SK-N-SH (cell line): ENCODE measurements at regions not wholly inside any gene's neighbourhood (a gene's known extent, or its start where the extent isn't known, plus 50 kb on each side); places are given as distances from the start of the nearest gene placed in this dataset.
"Not testable (repeated sequence)": the region's sequence is repeated elsewhere in the genome, so short reads cannot be mapped to it uniquely, and the experiment has no call there.

ENCODE experiments used
- CTCF ChIA-PET: fragments of 300-600, 350-600 bp; formaldehyde crosslinking; extraction: SDS; loops from one replicate; lab custom pipeline; 2021; lab: Yijun Ruan, JAX
- POLR2A ChIA-PET: fragments of 350-600 bp; sonication (Branson Sonifier 250); formaldehyde crosslinking; extraction: SDS; loops from one replicate; lab custom pipeline; 2020; ENCODE audit warnings: antibody characterized with exemption, inconsistent platforms; lab: Yijun Ruan, JAX
- DNase-seq: peaks from one replicate; pipeline ENCODE4 v3.0.0; 2012
- H2AFZ ChIP-seq: fragments of 200-600 bp; sonication (generic); 2 replicates; pipeline ENCODE4 v1.8.1; 2016; ENCODE audit warnings: antibody characterized with exemption, mild to moderate bottlenecking, low read depth
- H3F3A ChIP-seq: fragments of 200-600 bp; sonication (generic); replicated peaks from 2 replicates; pipeline ENCODE3; 2016; ENCODE audit warnings: antibody characterized with exemption, mild to moderate bottlenecking; ENCODE audit not compliant: insufficient read depth
- H3K27ac ChIP-seq, 2 experiments: fragments of 200-500 bp in 1 of 2; fragments of 200-600 bp in 1 of 2; sonication (Bioruptor generic) in 1 of 2; sonication (generic), shearing (Covaris generic) in 1 of 2; 2 replicates each; pipeline versions ENCODE4 v1.5.1 to v1.6.1; 2014 to 2016; ENCODE audit warnings: low read depth in 2 of 2, inconsistent platforms in 1 of 2, low read length in 1 of 2, mild to moderate bottlenecking in 1 of 2, mixed read lengths in 1 of 2
- H3K27me3 ChIP-seq: fragments of 200-600 bp; sonication (generic), shearing (Covaris generic); 2 replicates; pipeline ENCODE4 v1.6.1; 2016; ENCODE audit warnings: mixed run types; ENCODE audit not compliant: insufficient read depth
- H3K36me3 ChIP-seq, 2 experiments: fragments of 200-500 bp in 1 of 2; fragments of 200-600 bp in 1 of 2; sonication (Bioruptor generic) in 1 of 2; sonication (generic) in 1 of 2; replicated peaks in 1 of 2; 2 replicates each; pipeline versions ENCODE3 to v1.5.1; 2014 to 2016; ENCODE audit warnings: low read length in 1 of 2, mild to moderate bottlenecking in 1 of 2; ENCODE audit not compliant: insufficient read depth in 2 of 2, control insufficient read depth in 1 of 2
- H3K4me1 ChIP-seq, 2 experiments: fragments of 200-500 bp in 1 of 2; fragments of 200-600 bp in 1 of 2; sonication (Bioruptor generic) in 1 of 2; sonication (generic), shearing (Covaris generic) in 1 of 2; 2 replicates each; pipeline versions ENCODE4 v1.5.1 to v1.6.1; 2014 to 2016; ENCODE audit warnings: low read depth in 1 of 2, low read length in 1 of 2, mixed run types in 1 of 2; ENCODE audit not compliant: insufficient read depth in 2 of 2, control insufficient read depth in 1 of 2
- H3K4me2 ChIP-seq: fragments of 200-600 bp; sonication (generic), shearing (Covaris generic); 2 replicates; pipeline ENCODE4 v1.6.1; 2017; ENCODE audit warnings: mixed run types
- H3K4me3 ChIP-seq, 2 experiments: fragments of 200-500 bp in 1 of 2; fragments of 200-600 bp in 1 of 2; sonication (Bioruptor generic) in 1 of 2; sonication (generic), shearing (Covaris generic) in 1 of 2; 2 replicates each; pipeline versions ENCODE4 v1.5.1 to v1.8.1; 2014 to 2016; ENCODE audit warnings: low read depth in 2 of 2, inconsistent platforms in 1 of 2, low read length in 1 of 2, mild to moderate bottlenecking in 1 of 2, mixed read lengths in 1 of 2, moderate library complexity in 1 of 2
- H3K79me2 ChIP-seq: fragments of 200-600 bp; sonication (generic); 2 replicates; pipeline ENCODE4 v1.8.1; 2017; ENCODE audit warnings: mild to moderate bottlenecking; ENCODE audit not compliant: insufficient read depth
- H3K9ac ChIP-seq: fragments of 200-600 bp; sonication (generic); 2 replicates; pipeline ENCODE4 v1.6.1; 2017; ENCODE audit warnings: mixed run types
- H3K9me2 ChIP-seq: fragments of 200-600 bp; sonication (generic); 2 replicates; pipeline ENCODE4 v1.6.1; 2017; ENCODE audit warnings: mixed run types
- H3K9me3 ChIP-seq: fragments of 200-600 bp; sonication (generic); 2 replicates; pipeline ENCODE4 v1.6.1; 2017; ENCODE audit warnings: mixed run types, mild to moderate bottlenecking, moderate library complexity
- H4K20me1 ChIP-seq: fragments of 200-600 bp; sonication (generic); 2 replicates; pipeline ENCODE4 v1.6.1; 2017; ENCODE audit warnings: mild to moderate bottlenecking, mixed run types; ENCODE audit not compliant: insufficient read depth
- CHD2 ChIP-seq: fragments of 150-350 bp; IDR thresholded peaks from 2 replicates; pipeline ENCODE4 v1.6.1; 2018; ENCODE audit warnings: low read length; ENCODE audit not compliant: partially characterized antibody
- EP300 ChIP-seq, 2 experiments: IDR thresholded peaks; 2 replicates each; pipeline versions ENCODE4 v1.4.0 to v1.6.1; 2012; ENCODE audit warnings: borderline replicate concordance in 1 of 2, low read depth in 1 of 2, low read length in 1 of 2
- EZH2phosphoT487 ChIP-seq: fragments of 200-600 bp; sonication (generic); IDR thresholded peaks from 2 replicates; pipeline ENCODE4 v1.6.1; 2017; ENCODE audit warnings: low read depth, mixed run types, mild to moderate bottlenecking, antibody characterized with exemption, moderate library complexity, borderline replicate concordance
- FOXJ3 ChIP-seq: sonication (generic); formaldehyde crosslinking; IDR thresholded peaks from 2 replicates; pipeline ENCODE4 v1.5.1; 2020; ENCODE audit warnings: mild to moderate bottlenecking, missing genetic modification reagents
- GABPA ChIP-seq: IDR thresholded peaks from 2 replicates; pipeline ENCODE4 v1.4.0; 2012; ENCODE audit warnings: low read depth, mild to moderate bottlenecking
- GATA2 ChIP-seq: sonication (generic); formaldehyde crosslinking; IDR thresholded peaks from 2 replicates; pipeline ENCODE4 v1.5.0; 2020; ENCODE audit warnings: mild to moderate bottlenecking, missing genetic modification reagents
- JUND ChIP-seq: IDR thresholded peaks from 2 replicates; pipeline ENCODE4 v1.4.0; 2012
- MAX ChIP-seq: IDR thresholded peaks from 2 replicates; pipeline ENCODE4 v1.4.0; 2012; ENCODE audit warnings: low read depth
- MEF2A ChIP-seq: IDR thresholded peaks from 2 replicates; pipeline ENCODE4 v1.4.0; 2012; ENCODE audit warnings: low read depth, borderline replicate concordance
- MXI1 ChIP-seq: IDR thresholded peaks from 2 replicates; pipeline ENCODE4 v1.6.1; 2012; ENCODE audit warnings: mild to moderate bottlenecking, low read depth, low read length, improper control_type of control experiment
- NFIC ChIP-seq: IDR thresholded peaks from 2 replicates; pipeline ENCODE4 v1.4.0; 2012; ENCODE audit warnings: borderline replicate concordance
- NRF1 ChIP-seq: IDR thresholded peaks from 2 replicates; pipeline ENCODE4 v1.6.1; 2012; ENCODE audit warnings: low read depth, mild to moderate bottlenecking, low read length
- PBX3 ChIP-seq: IDR thresholded peaks from 2 replicates; pipeline ENCODE4; 2012
- RCOR1 ChIP-seq: fragments of 150-350 bp; IDR thresholded peaks from 2 replicates; pipeline ENCODE4 v1.6.1; 2017; ENCODE audit warnings: antibody characterized with exemption, low read length
- RFX5 ChIP-seq: IDR thresholded peaks from 2 replicates; pipeline ENCODE4 v1.6.1; 2012; ENCODE audit warnings: mild to moderate bottlenecking, improper control_type of control experiment, low read length
- SMC3 ChIP-seq: IDR thresholded peaks from 2 replicates; pipeline ENCODE4 v1.6.1; 2012; ENCODE audit warnings: low read depth, low read length, improper control_type of control experiment
- TAF1 ChIP-seq: IDR thresholded peaks from 2 replicates; pipeline ENCODE4 v1.6.1; 2012; ENCODE audit warnings: low read depth, mild to moderate bottlenecking, low read length, moderate library complexity, borderline replicate concordance
- TCF12 ChIP-seq: IDR thresholded peaks from 2 replicates; pipeline ENCODE4 v1.4.0; 2012
- TEAD4 ChIP-seq: IDR thresholded peaks from 2 replicates; pipeline ENCODE4 v1.4.0; 2012; ENCODE audit warnings: mild to moderate bottlenecking, borderline replicate concordance; ENCODE audit not compliant: insufficient read depth
- USF1 ChIP-seq: IDR thresholded peaks from 2 replicates; pipeline ENCODE4 v1.4.0; 2012; ENCODE audit warnings: low read depth, borderline replicate concordance
- ZBTB33 ChIP-seq: IDR thresholded peaks from 2 replicates; pipeline ENCODE4 v1.4.0; 2012; ENCODE audit warnings: low read depth, borderline replicate concordance
- WGBS: methylation state at CpG from one replicate; pipeline ENCODE4 v1.1.6; 2017; ENCODE audit warnings: low lambda C conversion rate; 5-methylcytosine and 5-hydroxymethylcytosine counted together

GRCh38 chr1:182248721-182249120 lies 142.9 kb downstream of the GLUL start:
- DNase-seq = no peak
- H4K20me1 ChIP-seq = no peaks in the 10 kb centered on the region
- no peak overlapping the region for H2AFZ ChIP-seq
- no peak overlapping the region for H3K4me3 ChIP-seq
- no peaks in the 10 kb centered on the region for H3K79me2 ChIP-seq
- no peak overlapping the region for H3K27ac ChIP-seq
- H3K9me2 ChIP-seq = no peaks in the 10 kb centered on the region
- no peaks in the 10 kb centered on the region for H3K9me3 ChIP-seq
- H3K36me3 ChIP-seq = no peaks in the 10 kb centered on the region
- no peak overlapping the region for H3K9ac ChIP-seq
- H3K4me1 ChIP-seq = no peaks in the 10 kb centered on the region
- H3F3A ChIP-seq = no peaks in the 10 kb centered on the region
- POLR2A ChIA-PET = no interaction called here
- CTCF ChIA-PET = no interaction called here
- no peak overlapping the region for H3K4me2 ChIP-seq
- TF ChIP-seq GATA2 = no peak
- no peak for TF ChIP-seq EP300 (IDR thresholded peaks at IDR 0.05; ENCODE audit: borderline replicate concordance in 1 of 2, low read depth in 1 of 2, low read length in 1 of 2)
- TF ChIP-seq EZH2phosphoT487 = no peak
- TF ChIP-seq NRF1 = no peak
- no peak for TF ChIP-seq ZBTB33
- TF ChIP-seq TAF1 = no peak
- WGBS = 51% methylated on average over 5 of the region's 5 CpGs
- no peaks in the 10 kb centered on the region for H3K27me3 ChIP-seq

- H3K4me3 ChIP-seq, DNase-seq, H3K4me2 ChIP-seq, H3K79me2 ChIP-seq, H3K9me2 ChIP-seq, H2AFZ ChIP-seq, H3K4me1 ChIP-seq, H3K9ac ChIP-seq, H3K27ac ChIP-seq, H3F3A ChIP-seq, POLR2A ChIA-PET, H3K9me3 ChIP-seq, H3K27me3 ChIP-seq, H3K36me3 ChIP-seq, H4K20me1 ChIP-seq, CTCF ChIA-PET: not testable (repeated sequence)
- 15% methylated on average over 2 of the region's 2 CpGs for WGBS
These were observed 143.8 kb downstream of the GLUL start for GRCh38 chr1:182247813-182248212.

- H3K4me3 ChIP-seq = no peak overlapping the region
- no peak overlapping the region for H3K4me2 ChIP-seq
- no peak overlapping the region for H3K9ac ChIP-seq
- no peak for DNase-seq
- no peak overlapping the region for H2AFZ ChIP-seq
- no peaks in the 10 kb centered on the region for H3K9me3 ChIP-seq
- ChIA-PET CTCF (interaction anchor here (1.0 kb wide), 1 partner anchor 150 kb away, joined by 3 read pairs; no protein-coding TSS in a partner anchor), POLR2A (no interaction called here)
- H3F3A ChIP-seq = no peaks in the 10 kb centered on the region
- no peaks in the 10 kb centered on the region for H3K27me3 ChIP-seq
- H3K4me1 ChIP-seq = no peaks in the 10 kb centered on the region
- no peaks in the 10 kb centered on the region for H4K20me1 ChIP-seq
- no peaks in the 10 kb centered on the region for H3K9me2 ChIP-seq
- WGBS = 41% methylated on average over 5 of the region's 5 CpGs
- no peaks in the 10 kb centered on the region for H3K36me3 ChIP-seq
- H3K79me2 ChIP-seq = no peaks in the 10 kb centered on the region
- H3K27ac ChIP-seq = no peak overlapping the region
- TF ChIP-seq TEAD4 (no peak), MEF2A (no peak), NFIC (no peak), RFX5 (no peak), JUND (no peak), GABPA (no peak), PBX3 (no peak), USF1 (no peak), GATA2 (no peak), FOXJ3 (CRISPR knock-in tag) (no peak), TCF12 (no peak), EP300 (IDR thresholded peaks at IDR 0.05; ENCODE audit: borderline replicate concordance in 1 of 2, low read depth in 1 of 2, low read length in 1 of 2) (no peak), TAF1 (no peak), MAX (no peak), CHD2 (no peak), RCOR1 (no peak), MXI1 (no peak), SMC3 (no peak)
These were observed 144.8 kb downstream of the GLUL start for GRCh38 chr1:182246783-182247182.
